ENCODE measurements at regions not wholly inside any gene's neighbourhood (a gene's known extent, or its start where the extent isn't known, plus 50 kb on each side); places are given as distances from the start of the nearest gene placed in this dataset.

- TF ChIP-seq SREBF2 (IDR thresholded peaks at IDR 0.05; ENCODE audit: low read length) (no peak), ATF2 (IDR thresholded peaks at IDR 0.05; ENCODE audit: low read length) (no peak), JUNB (IDR thresholded peaks at IDR 0.05) (no peak), E2F4 (IDR thresholded peaks at IDR 0.05; ENCODE audit: low read depth, low read length) (no peak), MAX (IDR thresholded peaks at IDR 0.05; ENCODE audit: low read depth, low read length) (no peak), CBX3 (IDR thresholded peaks at IDR 0.05; ENCODE audit: borderline replicate concordance, low read depth) (no peak), ZNF217 (IDR thresholded peaks at IDR 0.05) (no peak), STAT3 (IDR thresholded peaks at IDR 0.05; ENCODE audit: low read depth, low read length) (no peak), BCLAF1 (IDR thresholded peaks at IDR 0.05) (no peak), GABPA (IDR thresholded peaks at IDR 0.05; ENCODE audit: low read depth) (no peak), POLR2A (IDR thresholded peaks at IDR 0.05; ENCODE audit: low read depth, low read length) (no peak), PBX3 (IDR thresholded peaks at IDR 0.05; ENCODE audit: insufficient replicate concordance, low read depth, low read length) (no peak)
- TF ChIP-seq, protein P1, sequence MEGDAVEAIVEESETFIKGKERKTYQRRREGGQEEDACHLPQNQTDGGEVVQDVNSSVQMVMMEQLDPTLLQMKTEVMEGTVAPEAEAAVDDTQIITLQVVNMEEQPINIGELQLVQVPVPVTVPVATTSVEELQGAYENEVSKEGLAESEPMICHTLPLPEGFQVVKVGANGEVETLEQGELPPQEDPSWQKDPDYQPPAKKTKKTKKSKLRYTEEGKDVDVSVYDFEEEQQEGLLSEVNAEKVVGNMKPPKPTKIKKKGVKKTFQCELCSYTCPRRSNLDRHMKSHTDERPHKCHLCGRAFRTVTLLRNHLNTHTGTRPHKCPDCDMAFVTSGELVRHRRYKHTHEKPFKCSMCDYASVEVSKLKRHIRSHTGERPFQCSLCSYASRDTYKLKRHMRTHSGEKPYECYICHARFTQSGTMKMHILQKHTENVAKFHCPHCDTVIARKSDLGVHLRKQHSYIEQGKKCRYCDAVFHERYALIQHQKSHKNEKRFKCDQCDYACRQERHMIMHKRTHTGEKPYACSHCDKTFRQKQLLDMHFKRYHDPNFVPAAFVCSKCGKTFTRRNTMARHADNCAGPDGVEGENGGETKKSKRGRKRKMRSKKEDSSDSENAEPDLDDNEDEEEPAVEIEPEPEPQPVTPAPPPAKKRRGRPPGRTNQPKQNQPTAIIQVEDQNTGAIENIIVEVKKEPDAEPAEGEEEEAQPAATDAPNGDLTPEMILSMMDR (IDR thresholded peaks at IDR 0.05 in 2 of 3, conservative IDR thresholded peaks at IDR 0.05 in 1 of 3; ENCODE audit: control insufficient read depth in 2 of 3, extremely low read depth in 1 of 3, insufficient read depth in 1 of 3, low read depth in 3 of 3, low read length in 3 of 3), result no peak
- TF ChIP-seq, protein P2, sequence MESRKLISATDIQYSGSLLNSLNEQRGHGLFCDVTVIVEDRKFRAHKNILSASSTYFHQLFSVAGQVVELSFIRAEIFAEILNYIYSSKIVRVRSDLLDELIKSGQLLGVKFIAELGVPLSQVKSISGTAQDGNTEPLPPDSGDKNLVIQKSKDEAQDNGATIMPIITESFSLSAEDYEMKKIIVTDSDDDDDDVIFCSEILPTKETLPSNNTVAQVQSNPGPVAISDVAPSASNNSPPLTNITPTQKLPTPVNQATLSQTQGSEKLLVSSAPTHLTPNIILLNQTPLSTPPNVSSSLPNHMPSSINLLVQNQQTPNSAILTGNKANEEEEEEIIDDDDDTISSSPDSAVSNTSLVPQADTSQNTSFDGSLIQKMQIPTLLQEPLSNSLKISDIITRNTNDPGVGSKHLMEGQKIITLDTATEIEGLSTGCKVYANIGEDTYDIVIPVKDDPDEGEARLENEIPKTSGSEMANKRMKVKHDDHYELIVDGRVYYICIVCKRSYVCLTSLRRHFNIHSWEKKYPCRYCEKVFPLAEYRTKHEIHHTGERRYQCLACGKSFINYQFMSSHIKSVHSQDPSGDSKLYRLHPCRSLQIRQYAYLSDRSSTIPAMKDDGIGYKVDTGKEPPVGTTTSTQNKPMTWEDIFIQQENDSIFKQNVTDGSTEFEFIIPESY (IDR thresholded peaks at IDR 0.05), result no peak
These were observed 109.9 kb upstream of the RAP2B start for GRCh38 chr3:153052096-153052460.

All from GM12878 (cell line).